A549 (cell line): ENCODE measurements at regions not wholly inside any gene's neighbourhood (a gene's known extent, or its start where the extent isn't known, plus 50 kb on each side); places are given as distances from the start of the nearest gene placed in this dataset.

Experiments used
- BHLHE40 ChIP-seq: IDR thresholded peaks from 2 replicates; pipeline ENCODE4 v1.6.1; 2012; ENCODE audit warnings: low read depth, low read length, inconsistent platforms
- CBX8 ChIP-seq: fragments of 200-600 bp; sonication (generic); IDR thresholded peaks from 2 replicates; pipeline ENCODE4 v1.6.1; 2016
- CEBPB ChIP-seq, 2 experiments: fragments of >200 bp in 1 of 2; sonication (Bioruptor Twin) in 1 of 2; formaldehyde crosslinking in 1 of 2; IDR thresholded peaks; 2 replicates each; pipeline ENCODE4 v1.6.1; 2012 to 2016
- CTCF ChIP-seq: fragments of >200 bp; sonication (Bioruptor Twin); formaldehyde crosslinking; IDR thresholded peaks from 3 replicates; pipeline ENCODE4 v1.5.1; 2016
- HDAC2 ChIP-seq: fragments of 200-600 bp; sonication (generic); IDR thresholded peaks from 2 replicates; pipeline ENCODE4 v1.6.1; 2016
- MAFK ChIP-seq: fragments of 450-650 bp; IDR thresholded peaks from 2 replicates; pipeline ENCODE4 v1.6.1; 2014; ENCODE audit not compliant: partially characterized antibody
- MAX ChIP-seq: IDR thresholded peaks from 2 replicates; pipeline ENCODE4 v1.6.1; 2012
- POLR2AphosphoS2 ChIP-seq: conservative IDR thresholded peaks from 2 replicates; pipeline ENCODE4 v1.6.1; 2012; ENCODE audit warnings: low read length, improper control_type of control experiment, inconsistent platforms
- SMC3 ChIP-seq: fragments of >200 bp; sonication (Bioruptor Twin); formaldehyde crosslinking; IDR thresholded peaks from 3 replicates; pipeline ENCODE4 v1.6.1; 2018; ENCODE audit warnings: inconsistent platforms
- USF2 ChIP-seq: fragments of 450-650 bp; IDR thresholded peaks from 2 replicates; pipeline ENCODE4 v1.6.1; 2014; ENCODE audit warnings: antibody characterized with exemption
- ZFP36 ChIP-seq: fragments of 450-650 bp; IDR thresholded peaks from 2 replicates; pipeline ENCODE4 v1.6.1; 2014; ENCODE audit warnings: borderline replicate concordance; ENCODE audit not compliant: partially characterized antibody

GRCh38 chr5:13611604-13612003, 332.9 kb downstream of the DNAH5 start:
- no peak for TF ChIP-seq MAX
- no peak for TF ChIP-seq CEBPB (IDR thresholded peaks at IDR 0.05)
- TF ChIP-seq CTCF: no peak
- no peak for TF ChIP-seq SMC3
- TF ChIP-seq HDAC2: no peak
- TF ChIP-seq CBX8: no peak
- no peak for TF ChIP-seq ZFP36
- TF ChIP-seq POLR2AphosphoS2: no peak
- TF ChIP-seq USF2: no peak
- TF ChIP-seq MAFK: no peak
- TF ChIP-seq BHLHE40: no peak
